Neuronal stem cell (in vitro differentiated cells): ENCODE measurements at regions not wholly inside any gene's neighbourhood (a gene's known extent, or its start where the extent isn't known, plus 50 kb on each side); places are given as distances from the start of the nearest gene placed in this dataset.

Source experiments
- DNase-seq: peaks from one replicate; pipeline ENCODE4 v3.0.0-alpha.2; 2013; ENCODE audit warnings: low spot score
- H2AFZ ChIP-seq: one replicate; pipeline ENCODE4 v1.6.1; 2013; ENCODE audit warnings: mild to moderate bottlenecking, low read length, inconsistent platforms
- H2AK5ac ChIP-seq: 2 replicates; pipeline ENCODE4 v1.6.1; 2013; ENCODE audit warnings: low read depth, mild to moderate bottlenecking, inconsistent platforms, low read length, moderate library complexity, mixed read lengths
- H2BK120ac ChIP-seq: 2 replicates; pipeline ENCODE4 v1.6.1; 2013; ENCODE audit warnings: low read depth, mild to moderate bottlenecking, inconsistent platforms, low read length, moderate library complexity, mixed read lengths
- H2BK12ac ChIP-seq: one replicate; pipeline ENCODE4 v1.6.1; 2013; ENCODE audit warnings: low read length, inconsistent platforms
- H2BK15ac ChIP-seq: 2 replicates; pipeline ENCODE4 v1.6.1; 2013; ENCODE audit warnings: mild to moderate bottlenecking, low read length, inconsistent platforms, mixed read lengths
- H2BK5ac ChIP-seq: one replicate; pipeline ENCODE4 v1.6.1; 2013; ENCODE audit warnings: inconsistent platforms, mild to moderate bottlenecking, low read length, moderate library complexity
- H3K14ac ChIP-seq: one replicate; pipeline ENCODE4 v1.6.1; 2013; ENCODE audit warnings: low read length, inconsistent platforms
- H3K18ac ChIP-seq: 2 replicates; pipeline ENCODE4 v1.6.1; 2013; ENCODE audit warnings: low read length, inconsistent platforms
- H3K23ac ChIP-seq: 2 replicates; pipeline ENCODE4 v1.6.1; 2013; ENCODE audit warnings: low read depth, mild to moderate bottlenecking, mixed read lengths, low read length, inconsistent platforms; ENCODE audit not compliant: poor library complexity
- H3K27ac ChIP-seq: replicated peaks from 3 replicates; pipeline ENCODE4 v1.5.1; 2013; ENCODE audit warnings: low read length, inconsistent platforms
- H3K27me3 ChIP-seq, 3 experiments: 2 replicates each; pipeline ENCODE4 v1.6.1; 2013; ENCODE audit warnings: low read length in 3 of 3, mild to moderate bottlenecking in 2 of 3, inconsistent platforms in 1 of 3, low read depth in 1 of 3, mixed read lengths in 1 of 3, moderate library complexity in 1 of 3; ENCODE audit not compliant: control insufficient read depth in 3 of 3, insufficient read depth in 3 of 3
- H3K36me3 ChIP-seq, 2 donors: replicated peaks in 1 of 2; 2 replicates each; pipeline ENCODE4 v1.6.1; 2013; ENCODE audit warnings: low read length in 2 of 2; ENCODE audit not compliant: control insufficient read depth in 2 of 2, insufficient read depth in 2 of 2
- H3K4ac ChIP-seq: 2 replicates; pipeline ENCODE4 v1.6.1; 2013; ENCODE audit warnings: inconsistent platforms, mild to moderate bottlenecking, low read length, moderate library complexity
- H3K4me1 ChIP-seq, 2 donors: 1 replicate in 1 of 2; 2 replicates in 1 of 2; pipeline ENCODE4 v1.6.1; 2013; ENCODE audit warnings: low read length in 2 of 2, low read depth in 1 of 2; ENCODE audit not compliant: control insufficient read depth in 2 of 2, insufficient read depth in 1 of 2
- H3K4me2 ChIP-seq: one replicate; pipeline ENCODE4 v1.6.1; 2013; ENCODE audit warnings: mild to moderate bottlenecking, low read length, inconsistent platforms; ENCODE audit not compliant: insufficient read depth, poor library complexity, severe bottlenecking
- H3K4me3 ChIP-seq, 2 donors: 2 replicates each; pipeline ENCODE4 v1.5.1; 2013; ENCODE audit warnings: low read length in 2 of 2, mild to moderate bottlenecking in 2 of 2, inconsistent platforms in 1 of 2, moderate library complexity in 1 of 2
- H3K79me1 ChIP-seq: one replicate; pipeline ENCODE4 v1.6.1; 2013; ENCODE audit warnings: low read depth, mild to moderate bottlenecking, inconsistent platforms, low read length, moderate library complexity
- H3K9ac ChIP-seq: one replicate; pipeline ENCODE4 v1.6.1; 2013; ENCODE audit warnings: mild to moderate bottlenecking, low read depth, low read length, inconsistent platforms; ENCODE audit not compliant: poor library complexity
- H3K9me3 ChIP-seq, 2 donors: replicated peaks in 1 of 2; 2 replicates each; pipeline versions ENCODE3 to v1.6.1; 2013; ENCODE audit warnings: low read length in 2 of 2, mild to moderate bottlenecking in 2 of 2, inconsistent platforms in 1 of 2, low read depth in 1 of 2, mixed read lengths in 1 of 2, moderate library complexity in 1 of 2; ENCODE audit not compliant: control insufficient read depth in 2 of 2, insufficient read depth in 1 of 2
- H4K8ac ChIP-seq: one replicate; pipeline ENCODE4 v1.6.1; 2013; ENCODE audit warnings: low read depth, mild to moderate bottlenecking, inconsistent platforms, low read length, moderate library complexity
- H4K91ac ChIP-seq: one replicate; pipeline ENCODE4 v1.6.1; 2013; ENCODE audit warnings: low read length, low read depth, mild to moderate bottlenecking, inconsistent platforms; ENCODE audit not compliant: poor library complexity
- WGBS, 2 donors: extraction: QIAGEN DNeasy Blood & Tissue Kit; methylation state at CpG; one replicate each; pipeline ENCODE4 v1.1.7; 2013; ENCODE audit warnings: missing lambda C conversion rate in 2 of 2, mixed read lengths in 1 of 2; ENCODE audit not compliant: insufficient read length in 2 of 2, insufficient replicate concordance in 1 of 2; ENCODE audit errors: extremely low coverage in 2 of 2; 5-methylcytosine and 5-hydroxymethylcytosine counted together

DNA sequence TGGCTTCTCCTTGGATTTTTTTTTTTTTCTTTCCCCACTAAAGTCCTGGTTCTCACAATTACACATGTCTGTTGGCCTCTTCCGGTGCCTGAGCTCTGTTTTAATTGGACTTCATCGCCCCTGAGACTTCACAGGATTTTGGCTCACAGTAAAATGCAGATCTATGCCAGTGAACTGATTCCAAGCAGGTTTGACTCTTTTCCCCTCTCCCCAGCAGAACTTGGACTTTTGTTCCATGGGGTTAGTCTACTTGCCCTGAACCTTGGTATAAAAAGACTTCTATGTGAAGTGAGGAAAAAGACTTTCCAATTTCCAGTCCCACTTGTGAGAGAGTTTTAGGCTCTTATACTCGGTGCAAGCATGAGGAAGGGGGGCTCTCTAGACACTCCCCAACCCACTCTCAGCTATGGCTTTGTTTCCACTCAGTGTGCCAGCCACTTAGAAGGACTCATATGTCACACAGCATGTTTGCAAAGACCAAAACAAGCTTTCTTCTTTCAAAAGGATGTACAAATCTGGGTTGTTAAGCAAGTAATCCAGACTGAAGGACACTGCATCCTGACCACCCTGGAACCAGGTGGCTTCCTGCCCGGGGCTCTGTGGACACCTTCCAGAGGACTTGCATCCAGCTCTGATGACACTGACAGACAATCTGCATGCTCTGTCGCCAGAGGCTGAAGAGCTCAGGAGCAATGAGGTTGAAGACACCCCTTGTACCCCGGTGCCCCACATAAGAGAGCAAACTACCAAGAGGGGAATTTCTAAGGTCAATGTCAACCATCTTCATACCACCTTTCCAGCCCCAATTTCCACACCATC is 221.9 kb upstream of the EGLN3 start:
- Histone ChIP-seq H3K4ac (no peak overlapping the region), H3K27me3 (no peaks in the 10 kb centered on the region), H3K4me1 (peaks cover 0 to 5% of the 10 kb centered on the region in 2 donors), H4K8ac (no peak overlapping the region), H2BK120ac (no peak overlapping the region), H3K79me1 (no peaks in the 10 kb centered on the region), H2BK12ac (no peak overlapping the region), H2BK5ac (no peak overlapping the region), H3K4me2 (no peak overlapping the region), H2AK5ac (peak overlapping the region; percentile 11), H2AFZ (no peak overlapping the region), H3K9ac (no peak overlapping the region), H3K9me3 (no peaks in the 10 kb centered on the region), H3K27ac (no peak overlapping the region), H3K18ac (no peak overlapping the region), H3K4me3 (no peak overlapping the region), H3K36me3 (no peaks in the 10 kb centered on the region), H3K23ac (no peak overlapping the region), H3K14ac (no peak overlapping the region), H2BK15ac (no peak overlapping the region), H4K91ac (no peak overlapping the region)
- DNase-seq: no peak
- no CpG with 5 or more reads among the region's 6 CpGs for WGBS, 2 donors

DNA sequence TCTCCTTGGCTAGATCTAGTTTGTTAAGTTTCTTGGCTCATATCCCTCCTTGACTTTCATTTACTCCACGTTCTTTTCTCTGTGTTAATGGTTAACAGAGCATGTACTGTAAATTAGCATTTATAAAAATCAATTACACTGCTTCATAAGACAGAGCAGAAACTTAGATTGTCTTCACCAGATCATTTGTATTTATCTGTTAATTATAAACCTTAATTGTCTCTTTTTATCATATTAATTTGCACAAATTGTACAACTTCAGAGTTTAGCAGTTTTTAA is 221.2 kb upstream of the EGLN3 start:
- WGBS, 2 donors: no CpG with 5 or more reads among the region's 1 CpG
- no peak overlapping the region for H2BK120ac ChIP-seq
- no peak overlapping the region for H3K4ac ChIP-seq
- H3K4me3 ChIP-seq: no peak overlapping the region
- H2BK15ac ChIP-seq: no peak overlapping the region
- no peak overlapping the region for H4K91ac ChIP-seq
- peaks cover 0 to 5% of the 10 kb centered on the region in 2 donors for H3K4me1 ChIP-seq
- no peak overlapping the region for H4K8ac ChIP-seq
- no peak for DNase-seq
- no peak overlapping the region for H3K23ac ChIP-seq
- H3K9me3 ChIP-seq: no peaks in the 10 kb centered on the region
- no peak overlapping the region for H2BK5ac ChIP-seq
- no peaks in the 10 kb centered on the region for H3K36me3 ChIP-seq
- no peak overlapping the region for H3K4me2 ChIP-seq
- H3K79me1 ChIP-seq: no peaks in the 10 kb centered on the region
- no peak overlapping the region for H3K18ac ChIP-seq
- H3K27me3 ChIP-seq: peaks cover 0 to 3% (median 0%) of the 10 kb centered on the region in 3 experiments
- H2BK12ac ChIP-seq: no peak overlapping the region
- H2AK5ac ChIP-seq: no peak overlapping the region
- no peak overlapping the region for H3K27ac ChIP-seq
- no peak overlapping the region for H3K9ac ChIP-seq
- no peak overlapping the region for H3K14ac ChIP-seq
- H2AFZ ChIP-seq: no peak overlapping the region

DNA sequence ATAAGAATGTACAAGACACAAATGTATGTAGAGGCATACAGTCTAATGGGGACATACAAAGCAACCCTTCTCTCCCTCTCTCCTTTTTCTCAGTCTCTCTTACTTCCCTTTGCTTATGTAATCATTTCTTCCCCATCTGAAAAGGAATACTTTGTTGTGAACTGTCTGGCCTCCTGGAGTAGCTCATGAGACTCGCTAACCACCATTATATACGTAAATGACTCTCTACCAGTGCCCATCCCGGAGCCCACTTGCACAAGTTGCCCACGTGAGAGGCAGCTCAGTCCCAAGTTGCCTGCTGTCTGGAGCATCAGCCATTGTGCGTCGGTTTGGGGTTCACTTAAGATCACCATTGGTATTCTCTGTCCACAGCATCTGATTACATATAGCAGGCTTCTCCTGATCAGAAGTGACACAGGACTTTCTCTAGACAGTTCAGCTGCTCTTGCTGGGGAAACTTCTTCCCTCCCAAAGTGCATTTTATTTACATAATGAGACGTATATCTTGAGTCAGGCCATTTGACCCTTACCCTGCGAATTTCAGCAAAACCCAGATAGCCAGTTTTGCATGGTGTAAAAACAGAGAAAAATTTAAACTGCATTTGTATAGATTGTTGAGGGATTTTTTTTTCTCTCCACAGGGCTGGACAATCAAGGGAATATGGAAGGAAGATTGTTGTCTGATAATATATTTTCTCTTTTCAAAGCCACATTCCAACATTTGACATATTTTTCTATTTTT is 220.7 kb upstream of the EGLN3 start:
- Histone ChIP-seq H3K18ac (no peak overlapping the region), H3K4me1 (peaks cover 0 to 5% of the 10 kb centered on the region in 2 donors), H3K79me1 (no peaks in the 10 kb centered on the region), H3K23ac (no peak overlapping the region), H3K27me3 (peaks cover 0 to 6% (median 0%) of the 10 kb centered on the region in 3 experiments), H4K8ac (no peak overlapping the region), H2BK5ac (no peak overlapping the region), H3K4me2 (no peak overlapping the region), H3K9me3 (no peaks in the 10 kb centered on the region), H2AFZ (no peak overlapping the region), H2BK12ac (no peak overlapping the region), H3K4me3 (no peak overlapping the region), H2BK120ac (no peak overlapping the region), H4K91ac (no peak overlapping the region), H3K4ac (no peak overlapping the region), H3K9ac (no peak overlapping the region), H3K36me3 (no peaks in the 10 kb centered on the region), H2BK15ac (no peak overlapping the region), H2AK5ac (no peak overlapping the region), H3K14ac (no peak overlapping the region), H3K27ac (no peak overlapping the region)
- WGBS, 2 donors: no CpG with 5 or more reads among the region's 8 CpGs
- no peak for DNase-seq

DNA sequence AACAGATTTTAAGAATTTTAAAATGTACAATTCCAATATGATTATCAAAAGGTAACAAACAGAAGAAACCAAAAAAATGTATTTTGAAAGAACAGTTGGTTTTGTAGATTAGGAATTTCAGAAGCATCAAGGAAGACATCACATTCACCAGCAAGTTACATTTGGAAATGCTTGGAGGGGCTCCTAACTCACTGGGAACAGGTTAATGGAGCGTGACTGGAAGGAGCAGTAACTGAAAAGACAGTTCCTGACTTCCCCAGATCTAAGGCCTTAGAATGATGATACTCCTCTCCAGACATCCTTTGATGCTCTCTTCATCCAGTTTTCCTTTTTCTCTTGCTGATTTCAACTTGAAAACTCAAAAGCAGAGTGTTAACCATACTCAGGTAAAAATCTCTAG is 220.0 kb upstream of the EGLN3 start:
- Histone ChIP-seq H3K18ac (no peak overlapping the region), H3K9ac (no peak overlapping the region), H3K9me3 (no peaks in the 10 kb centered on the region), H3K79me1 (no peaks in the 10 kb centered on the region), H3K4ac (no peak overlapping the region), H3K4me1 (peaks cover 0 to 5% of the 10 kb centered on the region in 2 donors), H2BK120ac (no peak overlapping the region), H3K27me3 (peaks cover 0 to 6% (median 0%) of the 10 kb centered on the region in 3 experiments), H3K23ac (no peak overlapping the region), H3K36me3 (no peaks in the 10 kb centered on the region), H3K4me3 (no peak overlapping the region), H2AFZ (no peak overlapping the region), H2BK5ac (no peak overlapping the region), H3K27ac (no peak overlapping the region), H3K14ac (no peak overlapping the region), H4K8ac (no peak overlapping the region), H2AK5ac (no peak overlapping the region), H3K4me2 (no peak overlapping the region), H4K91ac (no peak overlapping the region), H2BK12ac (no peak overlapping the region), H2BK15ac (no peak overlapping the region)
- no peak for DNase-seq
- WGBS, 2 donors: no CpG with 5 or more reads among the region's 1 CpG
